ENCODE measurements at regions not wholly inside any gene's neighbourhood (a gene's known extent, or its start where the extent isn't known, plus 50 kb on each side); places are given as distances from the start of the nearest gene placed in this dataset.

DNA sequence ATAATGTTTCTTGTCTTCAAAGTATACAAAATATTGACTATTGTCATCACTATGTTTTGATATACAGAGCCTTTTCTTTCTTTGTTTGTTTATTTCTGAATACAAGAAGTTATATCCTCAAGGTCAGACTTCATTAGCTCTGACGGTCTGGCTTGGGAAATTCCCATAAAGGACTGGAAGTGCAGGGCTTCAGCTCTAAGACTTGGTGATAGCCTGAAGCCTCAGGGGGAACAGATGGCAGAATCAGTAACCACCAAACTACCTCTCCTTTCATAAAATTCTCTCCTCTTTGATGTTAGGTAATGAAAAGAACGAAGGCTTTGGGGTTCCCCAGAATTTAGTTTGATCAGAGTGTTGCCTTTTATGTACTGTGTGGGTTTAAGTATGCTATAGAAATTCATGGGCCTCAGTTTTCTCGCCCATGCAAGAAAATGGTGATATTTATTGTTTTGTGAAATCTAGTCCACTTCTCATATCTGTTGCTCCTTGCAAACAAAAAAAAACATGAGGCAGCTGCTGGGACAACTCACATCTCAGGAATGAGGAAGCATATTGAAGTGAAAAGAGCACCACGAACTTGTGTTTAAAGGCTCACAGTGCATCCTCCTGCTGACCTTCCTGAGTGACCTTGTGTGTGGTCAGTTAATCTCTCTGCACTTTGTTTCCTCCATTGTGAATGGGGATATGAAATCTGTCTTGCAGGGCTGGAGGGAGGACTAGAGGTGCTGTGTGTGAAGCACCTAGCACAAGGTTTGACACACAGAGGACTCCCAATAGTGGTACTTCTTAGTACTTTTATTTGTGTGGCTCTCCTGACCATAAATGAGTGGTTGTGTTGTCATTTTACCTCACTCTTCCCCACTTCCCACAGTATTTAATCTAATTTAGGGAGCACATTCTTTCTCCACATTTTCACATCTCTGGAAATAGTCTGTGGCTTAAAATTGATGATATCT is 569.8 kb upstream of the IL12A start:
- TF ChIP-seq, protein P1, sequence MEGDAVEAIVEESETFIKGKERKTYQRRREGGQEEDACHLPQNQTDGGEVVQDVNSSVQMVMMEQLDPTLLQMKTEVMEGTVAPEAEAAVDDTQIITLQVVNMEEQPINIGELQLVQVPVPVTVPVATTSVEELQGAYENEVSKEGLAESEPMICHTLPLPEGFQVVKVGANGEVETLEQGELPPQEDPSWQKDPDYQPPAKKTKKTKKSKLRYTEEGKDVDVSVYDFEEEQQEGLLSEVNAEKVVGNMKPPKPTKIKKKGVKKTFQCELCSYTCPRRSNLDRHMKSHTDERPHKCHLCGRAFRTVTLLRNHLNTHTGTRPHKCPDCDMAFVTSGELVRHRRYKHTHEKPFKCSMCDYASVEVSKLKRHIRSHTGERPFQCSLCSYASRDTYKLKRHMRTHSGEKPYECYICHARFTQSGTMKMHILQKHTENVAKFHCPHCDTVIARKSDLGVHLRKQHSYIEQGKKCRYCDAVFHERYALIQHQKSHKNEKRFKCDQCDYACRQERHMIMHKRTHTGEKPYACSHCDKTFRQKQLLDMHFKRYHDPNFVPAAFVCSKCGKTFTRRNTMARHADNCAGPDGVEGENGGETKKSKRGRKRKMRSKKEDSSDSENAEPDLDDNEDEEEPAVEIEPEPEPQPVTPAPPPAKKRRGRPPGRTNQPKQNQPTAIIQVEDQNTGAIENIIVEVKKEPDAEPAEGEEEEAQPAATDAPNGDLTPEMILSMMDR (optimal IDR thresholded peaks at IDR 0.05 in 1 of 3, IDR thresholded peaks at IDR 0.05 in 1 of 3, conservative IDR thresholded peaks at IDR 0.05 in 1 of 3; ENCODE audit: extremely low read depth in 1 of 3, insufficient read depth in 2 of 3, low read length in 3 of 3), result no peak
- TF ChIP-seq EZH2 (IDR thresholded peaks at IDR 0.05; ENCODE audit: low read length), result no peak
